Heart left ventricle (tissue), 13 donors: ENCODE measurements at regions not wholly inside any gene's neighbourhood (a gene's known extent, or its start where the extent isn't known, plus 50 kb on each side); places are given as distances from the start of the nearest gene placed in this dataset.

Experiments used
- POLR2A ChIP-seq, 2 donors: fragments of 450-650 bp; IDR thresholded peaks; one replicate each; pipeline ENCODE4 v1.6.1; 2017; ENCODE audit warnings: antibody characterized with exemption in 2 of 2, mild to moderate bottlenecking in 2 of 2, moderate library complexity in 2 of 2
- TF ChIP-seq, protein P1 (sequence below), 12 donors: fragments of 200-600 bp; sonication (generic) in 4 of 12; IDR thresholded peaks; one replicate each; pipeline versions ENCODE4 v1.5.0 to v1.8.0; 2018 to 2022; ENCODE audit warnings: antibody characterized with exemption in 12 of 12, mild to moderate bottlenecking in 5 of 12
- donor health status: ischemic (EF 13 %, LVEDD 7.1; RV severe dilation, severe dysfunction).
- donor health status: DM: no; HTN: yes; CAD: no.
- donor health status: DM: no; HTN: no; CAD: no.
- donor health status: ischemic (EF 25% LVEDD 6.9; RV normal size, moderate dysfunction).
- donor health status: ischemic (EF 25% LVEDD 5.7; RV mildly dilated, moderate dysfunction).
- donor health status: ischemic (EF 35%, LVEDD 5.7; RV mildly dilated, moderate dysfunction).
- donor health status: nonischemic (EF 11% LVEDD 7.7; RV severe dilation, severe dysfunction).
- donor health status: DM: yes; HTN: yes; CAD: no.
- donor health status: PGD.
- donor health status: ischemic (EF 29% LVEDD 5.4; RV normal size, mild dysfunction).
- donor health status: nonischemic (EF 23%, LVEDD 6.1; RV moderate dilation, normal function).

DNA sequence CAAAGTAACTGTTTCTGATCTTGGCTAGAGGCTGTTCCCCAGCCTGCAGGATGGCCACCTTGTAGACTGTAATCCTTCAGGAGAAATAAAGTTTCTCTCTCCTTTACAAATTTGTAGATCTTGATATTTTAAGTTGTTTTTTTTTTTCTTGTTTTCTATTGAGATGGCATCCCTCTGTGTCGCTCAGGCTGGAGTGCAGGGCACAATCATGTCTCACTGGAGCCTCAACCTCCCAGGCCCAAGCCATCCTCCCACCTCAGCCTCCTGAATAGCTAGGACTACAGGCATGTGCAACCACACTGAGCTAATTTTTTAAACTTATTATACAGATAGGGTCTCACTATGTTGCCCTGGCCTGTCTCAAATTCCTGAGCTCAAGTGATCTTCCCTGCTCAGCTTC lies 389.8 kb upstream of the LRRC4C start:
- TF ChIP-seq, protein P1, sequence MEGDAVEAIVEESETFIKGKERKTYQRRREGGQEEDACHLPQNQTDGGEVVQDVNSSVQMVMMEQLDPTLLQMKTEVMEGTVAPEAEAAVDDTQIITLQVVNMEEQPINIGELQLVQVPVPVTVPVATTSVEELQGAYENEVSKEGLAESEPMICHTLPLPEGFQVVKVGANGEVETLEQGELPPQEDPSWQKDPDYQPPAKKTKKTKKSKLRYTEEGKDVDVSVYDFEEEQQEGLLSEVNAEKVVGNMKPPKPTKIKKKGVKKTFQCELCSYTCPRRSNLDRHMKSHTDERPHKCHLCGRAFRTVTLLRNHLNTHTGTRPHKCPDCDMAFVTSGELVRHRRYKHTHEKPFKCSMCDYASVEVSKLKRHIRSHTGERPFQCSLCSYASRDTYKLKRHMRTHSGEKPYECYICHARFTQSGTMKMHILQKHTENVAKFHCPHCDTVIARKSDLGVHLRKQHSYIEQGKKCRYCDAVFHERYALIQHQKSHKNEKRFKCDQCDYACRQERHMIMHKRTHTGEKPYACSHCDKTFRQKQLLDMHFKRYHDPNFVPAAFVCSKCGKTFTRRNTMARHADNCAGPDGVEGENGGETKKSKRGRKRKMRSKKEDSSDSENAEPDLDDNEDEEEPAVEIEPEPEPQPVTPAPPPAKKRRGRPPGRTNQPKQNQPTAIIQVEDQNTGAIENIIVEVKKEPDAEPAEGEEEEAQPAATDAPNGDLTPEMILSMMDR (IDR thresholded peaks at IDR 0.05), result no peak
- TF ChIP-seq POLR2A (IDR thresholded peaks at IDR 0.05), result no peak
